Muscle of back (tissue), 3 donors: ENCODE measurements at regions not wholly inside any gene's neighbourhood (a gene's known extent, or its start where the extent isn't known, plus 50 kb on each side); places are given as distances from the start of the nearest gene placed in this dataset.
A peak's percentile ranks its signal among the peaks of the same experiment; 100 is the strongest.
"Not testable (repeated sequence)": the region's sequence is repeated elsewhere in the genome, so short reads cannot be mapped to it uniquely, and the experiment has no call there.

Experiments
- DNase-seq, 3 donors: peaks; one replicate each; pipeline versions ENCODE4 v3.0.0 to v3.0.0-alpha.2; 2013

DNA sequence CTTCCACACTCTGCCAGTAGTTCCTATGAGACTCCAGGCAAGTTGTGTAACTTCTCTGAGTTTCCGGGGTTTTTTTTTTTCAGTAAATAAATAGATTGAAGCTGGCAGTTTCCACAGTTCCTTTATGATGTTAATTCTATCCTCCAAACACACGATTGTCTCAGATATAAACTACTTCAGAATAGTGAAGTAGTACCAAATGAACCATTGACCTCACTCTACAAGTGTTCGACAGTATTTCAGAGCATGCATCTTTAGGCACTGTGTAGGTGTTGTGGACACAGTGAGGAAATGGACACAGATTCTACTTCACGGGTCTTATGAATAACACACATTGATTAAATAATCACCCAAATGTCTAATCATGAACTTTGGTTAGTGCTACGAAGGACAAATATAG, 136.1 kb upstream of the IGSF10 start:
- no peak for DNase-seq

DNA sequence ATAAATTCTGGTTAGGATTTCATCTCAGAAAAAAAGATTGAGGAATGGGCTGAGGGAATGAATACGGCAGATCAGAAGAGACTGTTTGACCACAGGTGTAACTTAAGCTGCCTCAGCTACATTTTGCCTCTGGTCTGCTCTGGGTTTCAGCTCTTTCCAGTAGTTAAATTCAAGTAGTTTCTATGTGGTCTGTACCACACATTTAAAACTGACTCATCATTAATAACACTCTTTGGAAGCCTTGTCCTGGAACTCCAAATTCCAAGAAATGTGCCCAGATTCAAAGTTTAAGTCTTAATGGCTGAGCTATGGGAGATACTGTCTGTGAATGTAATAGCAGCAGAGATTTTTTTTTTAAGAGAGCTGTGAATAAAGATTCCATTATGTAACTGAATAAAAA, 133.1 kb upstream of the IGSF10 start:
- no peak for DNase-seq

DNA sequence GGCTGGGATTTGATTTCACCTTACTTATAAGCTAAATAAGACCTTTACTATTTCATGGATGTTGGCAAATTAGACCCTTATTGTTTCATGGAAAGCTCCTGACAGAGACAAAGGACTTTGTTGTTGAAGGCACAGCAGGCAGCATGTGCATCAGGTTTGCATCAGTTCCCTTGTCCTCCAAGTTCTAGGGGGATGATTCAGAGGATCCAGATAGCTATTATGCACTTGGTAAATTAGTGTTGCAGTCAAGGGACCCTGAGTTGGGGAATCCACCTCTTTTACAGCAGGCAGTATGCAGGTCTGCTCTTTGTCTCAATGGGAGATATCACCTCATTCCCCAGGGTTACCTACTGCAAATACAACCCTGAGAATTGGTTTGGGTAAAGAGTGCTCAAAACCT, 131.4 kb upstream of the IGSF10 start:
- DNase-seq, result no peak

DNA sequence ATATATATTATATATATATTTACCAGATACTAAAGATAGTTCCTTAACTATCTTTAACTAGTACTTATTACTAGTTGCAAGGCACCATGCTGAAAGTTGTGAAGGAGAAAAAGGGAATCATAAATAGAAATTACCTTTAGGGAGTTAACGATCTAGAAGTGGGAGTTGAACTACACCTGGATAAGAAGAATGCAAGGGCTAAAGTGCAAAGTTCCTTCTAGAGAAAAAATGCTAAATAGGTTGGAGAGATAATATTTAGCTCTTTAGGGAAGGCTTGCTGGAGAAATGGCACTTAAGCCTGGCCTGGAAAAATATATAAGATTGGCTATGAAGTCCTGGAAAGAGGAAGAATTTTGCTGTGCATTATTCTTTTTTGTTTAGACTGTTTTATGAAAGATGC, 130.6 kb upstream of the IGSF10 start:
- DNase-seq, result no peak

DNA sequence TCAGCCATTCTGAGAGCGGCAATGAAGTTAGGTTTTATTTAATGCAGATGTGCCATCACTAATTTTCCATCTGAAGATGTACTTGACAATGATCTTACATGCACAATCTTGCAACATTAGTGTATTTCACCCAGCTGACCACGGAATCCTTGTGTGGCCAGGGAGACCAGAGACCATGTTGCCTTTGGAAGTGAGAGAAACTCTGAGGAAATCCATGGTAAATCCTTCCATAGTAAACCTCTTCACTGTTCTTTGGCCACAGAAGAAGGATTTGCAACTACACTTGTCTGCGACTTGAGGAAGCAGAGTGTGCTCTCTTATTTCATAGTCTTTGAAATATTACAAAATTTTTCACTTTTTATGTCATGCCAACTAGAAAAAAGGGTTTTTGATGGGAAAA, 128.4 kb upstream of the IGSF10 start:
- DNase-seq, result no peak

DNA sequence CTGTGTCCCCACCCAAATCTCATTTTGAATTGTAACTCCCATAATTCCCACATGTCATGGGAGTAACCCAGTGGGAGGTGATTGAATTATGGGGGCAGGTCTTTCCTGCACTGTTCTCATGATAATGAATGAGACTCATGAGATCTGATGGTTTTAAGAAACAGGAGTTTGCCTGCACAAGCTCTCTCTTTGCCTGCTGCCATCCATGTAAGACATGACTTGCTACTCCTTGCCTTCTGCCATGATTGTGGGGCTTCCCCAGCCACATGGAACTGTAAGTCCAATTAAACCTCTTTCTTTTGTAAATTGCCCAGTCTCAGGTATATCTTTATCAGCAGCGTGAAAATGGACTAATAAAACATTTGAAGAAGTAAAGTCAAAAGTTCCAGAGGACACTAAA, 126.8 kb upstream of the IGSF10 start:
- not testable (repeated sequence) for DNase-seq

DNA sequence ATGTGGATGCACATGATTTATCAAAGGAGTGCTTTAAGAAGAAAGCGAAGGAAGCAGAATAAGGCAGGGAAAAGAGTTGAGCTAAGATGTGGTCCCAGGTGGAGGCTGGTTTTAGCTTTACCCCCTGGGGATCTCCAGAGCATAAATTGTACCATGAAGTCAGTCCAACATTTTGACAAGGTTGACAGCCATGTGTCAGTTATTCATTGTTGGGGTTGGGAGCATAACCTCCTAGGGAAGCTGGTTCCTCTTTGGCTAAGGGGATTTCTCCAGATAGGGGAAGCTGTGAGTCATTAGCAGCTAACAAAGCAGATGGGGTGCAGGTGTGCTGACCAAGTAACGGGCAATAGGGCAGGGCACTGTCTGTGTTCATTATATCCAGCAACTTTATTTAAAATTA, 123.7 kb upstream of the IGSF10 start:
- no peak for DNase-seq

DNA sequence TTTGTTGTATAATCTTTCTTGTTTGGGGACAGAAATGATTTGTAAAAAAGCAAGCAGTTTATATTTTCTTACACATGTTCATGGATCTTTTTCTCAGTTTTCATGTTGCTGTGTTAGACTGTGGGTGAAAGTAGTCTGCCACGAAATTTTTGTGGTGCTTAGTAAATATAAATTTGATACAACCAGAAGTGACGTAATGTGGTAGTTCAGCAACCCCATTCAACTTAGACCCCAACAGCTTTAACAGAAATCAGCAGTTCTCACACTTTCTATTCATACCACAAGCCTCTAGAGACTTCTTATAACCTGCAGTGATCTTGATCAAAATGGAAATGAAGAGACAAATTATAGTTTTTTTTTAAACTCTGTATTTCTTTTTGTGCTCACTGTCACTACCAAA, 120.2 kb upstream of the IGSF10 start:
- no peak for DNase-seq

DNA sequence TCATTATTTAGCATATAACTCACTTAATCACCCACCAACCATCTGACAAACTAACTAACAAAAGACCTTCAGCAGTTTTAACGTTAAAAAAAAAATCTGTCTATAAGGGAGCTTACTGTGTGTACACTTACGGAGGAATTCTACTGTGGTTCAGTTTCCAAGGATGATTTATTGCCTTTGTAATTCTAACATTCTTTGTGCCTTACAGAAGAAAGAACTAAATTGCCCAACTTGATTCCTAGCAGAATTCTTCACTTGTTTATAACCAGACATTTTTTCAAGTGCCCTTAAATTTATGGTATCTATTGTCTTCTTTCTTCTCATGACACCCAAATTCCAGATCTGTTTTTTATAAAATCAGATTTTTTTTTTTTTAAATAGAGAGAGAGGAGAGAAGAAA, 119.7 kb upstream of the IGSF10 start:
- peak in 1 of 3 donors; percentile 83 for DNase-seq

DNA sequence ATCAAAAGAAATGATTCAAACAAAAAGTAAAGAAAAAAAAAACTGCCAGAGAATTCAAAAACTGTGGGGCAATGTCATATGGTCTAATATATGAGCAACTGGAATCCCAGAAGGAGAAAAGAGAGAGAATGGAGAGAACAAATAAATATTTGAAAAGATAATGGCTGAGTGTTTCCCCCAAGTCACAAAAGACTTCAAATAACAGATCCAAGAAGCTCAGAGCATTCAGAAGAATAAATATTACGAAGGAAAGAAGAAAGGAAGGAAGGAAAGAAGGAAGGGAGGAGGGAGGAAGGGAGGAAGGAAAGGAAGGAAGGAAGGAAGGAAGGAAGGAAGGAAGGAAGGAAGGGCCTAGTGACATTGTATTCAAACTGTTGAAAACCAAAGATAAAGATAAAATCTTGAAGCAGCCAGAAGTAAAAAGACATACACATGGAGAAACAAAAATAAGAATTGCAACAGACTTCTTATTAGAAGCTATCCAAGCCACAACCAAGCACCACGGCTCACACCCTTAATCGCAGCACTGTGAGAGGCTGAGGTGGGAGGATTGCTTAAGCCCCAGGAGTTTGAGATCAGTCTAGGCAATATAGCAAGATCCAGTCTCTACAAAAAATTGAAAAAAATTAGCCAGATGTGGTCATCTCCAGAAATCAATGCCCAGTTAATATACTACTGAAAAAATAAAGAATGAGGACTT, 118.9 kb upstream of the IGSF10 start:
- DNase-seq, result no peak

DNA sequence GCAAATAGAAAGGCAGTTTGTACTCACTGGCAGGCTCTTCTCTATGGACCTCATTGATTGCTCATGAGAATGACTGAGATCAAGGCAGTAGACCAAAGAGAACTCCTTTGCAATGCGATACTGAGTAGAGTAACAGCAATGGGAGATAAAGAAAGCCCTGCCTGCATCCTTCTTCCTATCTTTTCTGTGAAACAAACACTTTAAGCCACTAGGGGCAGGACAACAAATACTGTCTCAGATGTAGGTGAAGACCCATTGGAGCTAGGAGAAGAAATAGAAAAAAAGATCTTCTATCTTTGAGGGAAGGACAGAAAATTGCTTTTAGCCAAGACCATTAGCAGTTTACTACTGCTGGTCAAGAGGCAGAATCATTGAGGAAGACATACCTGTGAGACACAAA, 117.6 kb upstream of the IGSF10 start:
- DNase-seq, result no peak

DNA sequence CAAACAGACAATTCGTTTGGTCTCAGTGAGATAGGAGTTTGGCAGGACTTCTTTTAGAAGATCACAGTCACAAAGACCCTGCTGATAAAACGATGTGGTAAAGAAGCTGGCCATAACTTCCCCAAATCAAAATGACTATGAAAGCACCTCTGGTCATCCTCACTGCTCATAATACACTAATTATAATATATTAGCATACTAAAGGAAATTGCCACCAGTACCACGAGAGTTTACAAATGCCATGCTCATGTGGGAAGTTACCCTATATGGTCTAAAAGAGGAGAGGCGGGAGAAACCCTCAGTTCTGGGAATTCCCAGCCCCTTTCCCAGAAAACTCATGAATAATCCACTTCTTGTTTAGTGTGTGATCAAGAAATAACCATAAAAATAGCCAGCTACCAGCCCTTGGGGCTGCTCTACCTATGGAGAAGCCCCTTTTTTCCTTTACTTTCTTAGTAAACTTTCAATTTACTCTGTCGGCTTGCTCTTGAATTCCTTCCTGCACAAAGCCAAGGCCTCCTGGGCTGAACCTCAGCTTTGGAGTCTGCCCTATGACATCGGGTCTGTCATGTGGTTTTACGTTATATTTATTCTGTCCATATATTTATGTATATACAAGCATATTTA, 115.8 kb upstream of the IGSF10 start:
- no peak for DNase-seq

DNA sequence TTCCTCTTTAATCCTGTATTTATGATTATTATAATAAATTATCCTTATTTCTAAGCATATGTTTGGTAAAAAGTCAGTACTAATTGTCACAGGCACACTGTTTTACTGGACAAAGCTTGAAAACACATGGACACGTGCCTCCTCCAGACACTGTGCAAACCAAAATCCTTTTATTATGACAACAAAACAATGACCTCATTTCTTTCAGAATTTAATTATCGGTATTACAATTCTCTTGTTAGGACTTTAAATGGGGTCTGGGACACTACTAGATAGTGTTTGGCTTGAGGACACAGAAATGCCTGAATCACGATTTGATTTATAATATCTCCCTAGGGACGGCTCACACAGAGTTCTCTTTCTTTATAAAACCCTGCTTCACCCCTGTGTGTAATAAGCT, 107.3 kb upstream of the IGSF10 start:
- DNase-seq, result peak in 2 of 3 donors; percentile 44 to 75

DNA sequence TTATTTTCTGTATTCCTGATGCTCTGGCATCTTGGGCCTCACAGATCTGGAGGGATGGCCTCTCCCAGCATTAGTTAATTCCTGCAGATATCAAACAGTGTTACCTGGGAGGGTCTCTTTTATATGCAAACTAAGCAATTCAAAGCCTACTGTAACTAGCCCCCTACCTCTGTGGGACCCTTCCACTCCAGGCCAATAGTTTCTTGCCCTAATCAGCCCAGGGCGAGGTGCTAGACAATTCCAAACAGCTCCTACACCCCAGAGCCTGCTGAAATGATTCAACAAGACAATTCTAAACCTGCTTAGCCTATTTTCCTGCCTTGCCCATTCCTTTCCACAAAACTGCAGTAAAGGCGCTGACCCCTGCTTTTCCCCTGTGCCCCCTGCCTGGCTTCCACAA, 106.6 kb upstream of the IGSF10 start:
- no peak for DNase-seq

DNA sequence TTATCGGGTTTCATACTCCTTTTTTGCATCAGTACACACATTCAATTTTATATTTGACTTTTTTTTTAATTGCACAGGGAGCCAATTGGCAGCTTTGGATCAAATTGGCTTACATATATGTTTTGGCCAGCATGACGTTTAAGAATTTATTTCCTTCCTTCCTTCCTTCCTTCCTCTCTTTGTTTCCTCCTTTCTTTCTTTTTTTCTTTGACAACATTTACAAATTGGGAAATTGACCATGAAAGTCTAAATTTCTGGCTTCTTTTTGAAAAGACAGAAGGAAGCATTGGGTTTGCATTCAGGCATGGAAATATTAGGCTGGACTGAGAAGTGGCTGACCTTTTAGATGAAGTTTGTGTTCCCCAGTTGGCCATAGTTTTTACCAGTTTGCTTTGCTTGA, 103.4 kb upstream of the IGSF10 start:
- DNase-seq, result no peak

DNA sequence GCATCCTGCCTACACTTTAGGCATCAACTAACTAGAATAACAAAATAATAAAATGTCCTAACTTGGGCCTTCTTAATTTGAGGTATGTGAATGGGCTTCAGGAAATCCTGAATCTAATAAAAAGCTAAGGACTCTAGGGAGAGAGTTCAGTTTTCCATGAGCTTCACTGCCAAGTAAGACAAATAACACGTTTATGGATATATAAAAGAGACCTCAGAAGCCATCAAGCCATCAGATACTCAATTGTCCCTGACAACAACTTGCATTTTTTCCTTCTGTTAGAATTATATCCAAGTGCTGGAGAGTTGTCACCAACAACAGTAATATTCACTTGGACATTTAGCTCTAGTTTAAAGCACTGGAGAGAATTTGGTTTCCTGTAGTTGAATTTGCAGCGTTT, 102.4 kb upstream of the IGSF10 start:
- peak; percentile 53 to 81 (median 61) for DNase-seq

DNA sequence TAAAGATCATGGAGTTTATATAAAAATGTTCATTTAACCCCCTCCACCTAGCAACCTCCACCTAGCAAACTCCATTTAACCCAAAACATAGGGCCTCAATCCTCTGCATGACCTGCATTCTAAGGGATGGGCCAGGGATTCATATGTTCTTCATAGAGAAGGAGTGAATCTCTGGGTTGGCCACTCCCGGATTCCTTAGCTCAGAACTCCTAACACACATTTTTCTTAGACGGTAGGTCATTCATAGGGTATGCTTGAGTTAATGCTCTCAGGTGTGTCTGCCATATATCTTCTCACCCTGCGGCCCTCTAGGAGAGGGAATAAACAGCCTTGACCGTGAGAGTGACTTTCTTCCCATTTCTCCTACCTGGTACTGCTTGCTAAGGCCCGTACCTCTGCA, 102.0 kb upstream of the IGSF10 start:
- DNase-seq, result no peak

DNA sequence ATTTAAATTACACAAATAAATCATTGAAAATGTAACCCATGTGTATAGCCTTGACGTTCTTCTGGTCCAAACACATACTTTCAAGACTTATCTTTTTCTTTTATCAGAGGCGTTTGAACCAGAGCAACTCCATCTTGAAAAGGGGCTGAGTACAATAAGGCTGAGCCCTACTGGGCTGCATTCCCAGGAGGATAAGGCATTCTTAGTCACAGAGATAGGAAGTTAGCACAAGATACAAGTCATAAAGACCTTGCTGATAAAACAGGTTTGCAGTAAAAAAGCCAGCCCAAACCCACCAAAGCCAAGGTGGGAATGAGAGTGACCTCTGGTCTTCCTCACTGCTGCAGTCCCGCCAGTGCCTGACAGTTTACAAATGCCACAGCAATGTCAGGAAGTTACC, 101.0 kb upstream of the IGSF10 start:
- DNase-seq, result no peak

DNA sequence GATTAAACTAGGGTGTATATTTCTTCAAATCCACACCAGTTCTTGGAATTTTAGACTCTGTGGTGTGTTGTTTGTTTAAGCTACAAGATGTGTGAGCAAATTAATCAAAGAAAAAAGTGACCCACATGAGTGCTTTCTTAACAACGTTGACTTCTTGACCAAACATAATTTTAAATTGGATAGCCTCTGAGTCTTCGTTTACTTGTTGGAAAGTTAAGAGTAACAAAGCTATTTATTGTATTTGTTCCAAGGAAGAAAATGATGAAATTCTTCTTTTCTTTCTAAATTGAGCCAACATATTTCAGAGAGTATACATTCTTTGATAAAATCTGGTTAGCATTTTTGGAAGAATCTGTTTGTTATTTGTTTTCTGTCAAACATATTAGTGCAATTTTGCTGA, 99.9 kb upstream of the IGSF10 start:
- DNase-seq, result no peak

DNA sequence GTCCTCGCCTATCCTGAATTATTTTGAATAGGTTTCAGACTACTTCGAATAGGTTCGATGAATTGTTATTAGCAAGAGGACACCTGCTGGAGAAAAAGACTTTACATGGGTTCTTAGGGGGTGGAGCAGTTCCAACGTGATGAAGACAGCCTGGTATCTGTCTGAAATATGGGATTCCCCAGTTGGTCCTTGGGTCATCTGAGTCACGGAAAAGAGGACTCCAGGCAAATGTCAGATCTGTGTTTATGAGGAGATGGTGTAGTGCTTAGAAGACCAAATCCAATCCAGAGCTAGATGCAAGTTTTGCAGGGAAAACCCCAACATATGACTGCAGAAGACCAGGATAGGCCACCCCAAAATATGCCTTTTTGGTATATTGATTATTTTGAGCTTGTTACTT, 98.9 kb upstream of the IGSF10 start:
- DNase-seq, result no peak

DNA sequence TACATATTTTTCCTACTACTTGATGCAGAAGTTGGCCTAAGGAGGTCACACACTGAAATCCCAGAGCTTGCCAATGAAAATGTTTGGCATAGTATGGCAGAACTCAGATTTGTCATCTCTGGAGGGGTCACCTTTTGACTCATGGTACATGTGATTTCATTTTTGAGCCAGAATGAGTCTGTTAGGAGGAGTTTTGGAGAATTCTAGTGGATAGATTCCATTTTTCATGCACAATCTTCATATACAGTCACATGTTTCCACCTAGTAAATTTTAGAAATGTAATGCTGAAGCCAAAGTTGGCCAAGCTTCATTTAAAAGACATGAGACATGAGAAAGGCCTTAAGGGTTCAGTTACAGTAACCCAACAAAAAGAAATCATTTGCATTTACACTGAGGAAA, 97.8 kb upstream of the IGSF10 start:
- DNase-seq, result peak in 1 of 3 donors; percentile 67

DNA sequence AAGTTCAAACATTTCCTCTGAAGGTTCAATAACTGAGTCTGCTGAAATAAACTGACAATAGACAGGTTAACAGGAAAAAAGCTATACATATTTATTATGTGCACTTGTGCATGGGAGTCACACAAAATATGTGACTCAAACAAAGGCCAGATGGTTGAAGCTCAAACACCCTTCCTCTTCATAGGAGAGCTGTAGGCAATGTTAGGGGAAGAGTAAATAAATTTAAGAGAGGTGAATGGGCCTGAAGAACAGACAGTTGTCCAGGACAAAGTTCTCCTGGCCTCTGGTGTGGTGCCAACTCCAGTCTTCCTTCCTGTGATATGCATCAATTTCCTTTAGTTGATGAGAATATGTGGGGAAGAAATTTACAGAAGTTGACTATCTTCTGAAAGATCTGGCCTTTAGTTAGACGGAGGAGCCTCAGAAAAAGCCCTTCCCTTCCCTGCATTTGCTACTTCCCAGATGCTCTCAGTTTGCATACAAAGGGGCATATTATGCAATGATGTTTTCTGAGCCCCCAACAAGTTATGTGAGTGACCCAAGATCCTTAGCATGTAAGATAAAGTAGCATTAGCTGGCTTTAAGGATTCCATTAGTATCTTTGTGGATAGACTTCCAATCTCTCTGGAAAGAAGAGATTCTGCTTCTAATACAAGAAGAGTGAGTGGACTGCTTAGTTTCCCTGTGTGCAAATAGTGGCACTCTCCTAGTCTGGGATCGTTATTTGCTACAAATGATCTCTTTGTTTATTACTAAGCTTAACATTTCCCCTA, 96.4 kb upstream of the IGSF10 start:
- no peak for DNase-seq

DNA sequence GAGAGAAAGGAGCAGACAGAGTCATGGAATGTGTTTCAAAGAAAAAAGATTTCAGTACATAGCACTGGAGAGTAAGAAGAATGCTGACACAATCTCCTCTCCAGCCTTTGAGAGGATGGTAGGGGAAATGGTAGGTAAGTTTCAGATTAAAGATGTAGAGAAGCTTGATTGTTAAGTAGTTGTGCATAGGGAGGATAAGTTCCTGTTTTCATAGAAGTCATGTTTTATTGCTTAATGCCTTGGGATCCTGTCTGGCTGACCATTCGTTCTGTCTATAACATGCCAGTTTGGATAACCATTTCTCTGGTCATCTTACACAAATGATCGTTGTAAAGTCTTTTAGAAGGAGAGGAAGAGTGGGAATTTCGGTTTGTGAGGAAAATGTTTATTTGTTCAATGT, 95.7 kb upstream of the IGSF10 start:
- DNase-seq, result no peak
